Pulmonary artery endothelial cell (primary cell): ENCODE measurements at regions not wholly inside any gene's neighbourhood (a gene's known extent, or its start where the extent isn't known, plus 50 kb on each side); places are given as distances from the start of the nearest gene placed in this dataset.
A peak's percentile ranks its signal among the peaks of the same experiment; 100 is the strongest.

Experiments
- DNase-seq: peaks from one replicate; pipeline ENCODE4 v3.0.0-alpha.2; 2011; ENCODE audit warnings: low read depth, low spot score

- peak; percentile 20 for DNase-seq
These were observed 175.7 kb downstream of the SOCS6 start for GRCh38 chr18:70464343-70465114.

GRCh38 chr18:70463085-70463484, 174.2 kb downstream of the SOCS6 start:
- no peak for DNase-seq

GRCh38 chr18:70462078-70462439, 173.2 kb downstream of the SOCS6 start:
- no peak for DNase-seq

GRCh38 chr18:70461323-70462077, 172.7 kb downstream of the SOCS6 start:
- no peak for DNase-seq

GRCh38 chr18:70459731-70460130, 170.9 kb downstream of the SOCS6 start:
- DNase-seq: no peak

GRCh38 chr18:70459251-70459650, 170.4 kb downstream of the SOCS6 start:
- DNase-seq: no peak

GRCh38 chr18:70457788-70458187, 168.9 kb downstream of the SOCS6 start:
- no peak for DNase-seq

- DNase-seq: no peak
These were observed 168.4 kb downstream of the SOCS6 start for GRCh38 chr18:70457223-70457622.

- no peak for DNase-seq
These were observed 167.5 kb downstream of the SOCS6 start for GRCh38 chr18:70456376-70456775.

- DNase-seq: no peak
These were observed 166.9 kb downstream of the SOCS6 start for GRCh38 chr18:70455731-70456130.

GRCh38 chr18:70454704-70455322, 166.0 kb downstream of the SOCS6 start:
- DNase-seq: peak; percentile 36

- no peak for DNase-seq
These were observed 164.4 kb downstream of the SOCS6 start for GRCh38 chr18:70453058-70453775.

GRCh38 chr18:70452501-70452900, 163.7 kb downstream of the SOCS6 start:
- DNase-seq: no peak

- no peak for DNase-seq
These were observed 161.8 kb downstream of the SOCS6 start for GRCh38 chr18:70450426-70451253.

GRCh38 chr18:70448588-70448987, 159.7 kb downstream of the SOCS6 start:
- DNase-seq: no peak

GRCh38 chr18:70446063-70446462, 157.2 kb downstream of the SOCS6 start:
- DNase-seq: no peak

- no peak for DNase-seq
These were observed 154.1 kb downstream of the SOCS6 start for GRCh38 chr18:70442933-70443332.

GRCh38 chr18:70432804-70433400, 144.1 kb downstream of the SOCS6 start:
- no peak for DNase-seq

GRCh38 chr18:70431203-70431624, 142.4 kb downstream of the SOCS6 start:
- DNase-seq: no peak

- no peak for DNase-seq
These were observed 141.8 kb downstream of the SOCS6 start for GRCh38 chr18:70430501-70431173.
